AG09319 (cell line): ENCODE measurements at regions not wholly inside any gene's neighbourhood (a gene's known extent, or its start where the extent isn't known, plus 50 kb on each side); places are given as distances from the start of the nearest gene placed in this dataset.

Experiments
- DNase-seq: peaks from one replicate; pipeline ENCODE4 v3.0.0-alpha.2; 2010; ENCODE audit warnings: low read depth; ENCODE audit errors: extremely low read depth
- TF ChIP-seq, protein P1 (sequence below): IDR thresholded peaks from 2 replicates; pipeline ENCODE4 v1.5.1; 2011; ENCODE audit warnings: low read depth, mild to moderate bottlenecking, inconsistent platforms, low read length, moderate library complexity

DNA sequence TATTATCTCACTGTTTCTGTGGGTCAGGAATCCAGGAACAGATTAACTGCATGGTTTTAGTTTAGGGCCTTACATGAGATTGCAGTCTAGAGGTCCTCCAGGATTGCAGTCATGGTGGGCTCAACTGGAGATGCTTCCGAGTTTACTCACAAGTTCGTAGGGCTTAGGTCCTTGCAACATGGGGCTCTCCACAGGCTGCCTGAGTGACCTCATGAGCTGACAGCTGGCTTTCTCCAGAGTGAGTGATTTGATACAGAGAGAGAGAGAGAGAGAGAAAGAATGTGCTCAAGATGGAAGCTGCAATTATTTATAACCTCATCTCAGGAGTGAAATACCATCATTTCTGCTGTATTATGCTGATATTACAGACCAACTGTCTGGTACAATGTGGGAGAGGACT lies 168.9 kb downstream of the GPAT3 start:
- DNase-seq, result no peak
- TF ChIP-seq, protein P1, sequence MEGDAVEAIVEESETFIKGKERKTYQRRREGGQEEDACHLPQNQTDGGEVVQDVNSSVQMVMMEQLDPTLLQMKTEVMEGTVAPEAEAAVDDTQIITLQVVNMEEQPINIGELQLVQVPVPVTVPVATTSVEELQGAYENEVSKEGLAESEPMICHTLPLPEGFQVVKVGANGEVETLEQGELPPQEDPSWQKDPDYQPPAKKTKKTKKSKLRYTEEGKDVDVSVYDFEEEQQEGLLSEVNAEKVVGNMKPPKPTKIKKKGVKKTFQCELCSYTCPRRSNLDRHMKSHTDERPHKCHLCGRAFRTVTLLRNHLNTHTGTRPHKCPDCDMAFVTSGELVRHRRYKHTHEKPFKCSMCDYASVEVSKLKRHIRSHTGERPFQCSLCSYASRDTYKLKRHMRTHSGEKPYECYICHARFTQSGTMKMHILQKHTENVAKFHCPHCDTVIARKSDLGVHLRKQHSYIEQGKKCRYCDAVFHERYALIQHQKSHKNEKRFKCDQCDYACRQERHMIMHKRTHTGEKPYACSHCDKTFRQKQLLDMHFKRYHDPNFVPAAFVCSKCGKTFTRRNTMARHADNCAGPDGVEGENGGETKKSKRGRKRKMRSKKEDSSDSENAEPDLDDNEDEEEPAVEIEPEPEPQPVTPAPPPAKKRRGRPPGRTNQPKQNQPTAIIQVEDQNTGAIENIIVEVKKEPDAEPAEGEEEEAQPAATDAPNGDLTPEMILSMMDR, result no peak

DNA sequence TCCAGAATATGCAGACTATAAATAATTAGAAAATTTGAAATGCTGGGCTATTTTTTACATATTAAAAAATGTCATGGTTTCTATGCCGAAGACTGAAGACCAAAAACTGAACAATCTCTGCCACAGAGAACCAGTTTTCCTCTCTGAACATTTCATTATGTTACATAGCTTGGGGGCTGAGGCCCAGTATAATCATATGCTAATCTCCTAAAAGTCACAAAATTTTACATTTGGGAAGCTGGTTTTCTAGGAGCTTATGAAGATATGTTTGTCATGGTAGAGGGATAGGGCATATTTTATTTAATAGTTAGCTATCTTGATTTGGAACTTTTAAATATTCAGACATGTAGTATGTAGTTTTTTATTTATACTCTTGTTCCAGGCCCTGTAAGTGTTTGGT lies 167.8 kb downstream of the GPAT3 start:
- no peak for DNase-seq
- TF ChIP-seq, protein P1, result no peak

DNA sequence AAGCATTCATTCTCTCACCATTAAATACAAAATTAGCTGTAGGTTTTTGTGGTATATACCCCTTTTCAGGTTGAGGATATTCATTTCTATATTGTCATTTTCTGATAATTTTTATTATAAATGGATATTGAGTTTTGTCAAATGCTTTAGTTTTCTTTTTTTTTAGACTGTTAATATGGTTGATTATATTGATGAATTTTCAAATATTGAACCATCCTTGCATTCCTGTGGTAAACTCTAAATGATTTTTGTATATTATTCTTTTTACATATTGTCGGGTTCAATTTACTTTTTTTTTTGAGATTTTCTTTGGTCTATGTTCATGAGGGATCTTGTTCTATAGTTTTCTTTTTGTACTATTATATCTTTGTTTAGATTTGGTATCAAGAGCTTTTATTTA lies 165.1 kb downstream of the GPAT3 start:
- TF ChIP-seq, protein P1, result no peak
- no peak for DNase-seq

DNA sequence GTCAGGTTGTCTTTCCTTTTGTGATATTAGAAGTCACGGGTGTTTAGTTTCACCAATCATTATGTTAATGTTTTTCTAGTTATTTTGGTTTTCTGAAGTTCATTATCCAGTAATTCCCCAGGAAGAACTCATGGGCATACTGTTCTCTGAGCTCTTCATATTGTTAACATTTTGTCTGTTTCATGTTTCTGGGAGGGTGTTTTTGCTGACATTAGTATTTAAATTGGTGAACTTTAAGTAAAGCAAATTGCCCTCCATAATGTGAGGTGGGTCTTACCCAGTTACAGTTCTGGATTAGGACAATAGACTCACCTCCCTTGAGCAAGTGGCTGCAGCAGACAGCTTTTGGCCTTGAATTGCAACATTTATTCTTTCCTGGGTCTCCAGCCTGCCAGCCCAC lies 163.4 kb downstream of the GPAT3 start:
- no peak for DNase-seq

DNA sequence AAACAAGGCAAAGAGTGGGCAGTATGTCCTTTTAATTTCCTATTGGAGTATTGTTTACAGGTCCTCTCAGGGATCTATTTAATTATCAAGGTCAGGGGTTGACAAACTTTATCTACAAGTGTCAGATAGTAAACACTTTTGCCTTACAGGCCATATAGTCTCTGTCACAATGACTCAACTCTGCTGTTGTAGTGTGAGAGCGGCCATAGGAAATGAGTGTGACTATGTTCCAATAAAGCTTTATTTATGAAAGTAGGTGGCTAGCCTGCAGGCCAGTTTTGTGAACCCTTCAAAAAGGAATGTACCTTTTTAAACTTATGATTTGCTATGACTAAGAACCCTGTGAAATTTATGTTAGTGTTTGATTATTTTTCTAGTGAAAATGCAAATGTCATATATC lies 156.1 kb downstream of the GPAT3 start:
- TF ChIP-seq, protein P1, result no peak
- DNase-seq, result no peak

More for the DNA sequence above, 163.4 kb downstream of the GPAT3 start:
- TF ChIP-seq, protein P1, result no peak

DNA sequence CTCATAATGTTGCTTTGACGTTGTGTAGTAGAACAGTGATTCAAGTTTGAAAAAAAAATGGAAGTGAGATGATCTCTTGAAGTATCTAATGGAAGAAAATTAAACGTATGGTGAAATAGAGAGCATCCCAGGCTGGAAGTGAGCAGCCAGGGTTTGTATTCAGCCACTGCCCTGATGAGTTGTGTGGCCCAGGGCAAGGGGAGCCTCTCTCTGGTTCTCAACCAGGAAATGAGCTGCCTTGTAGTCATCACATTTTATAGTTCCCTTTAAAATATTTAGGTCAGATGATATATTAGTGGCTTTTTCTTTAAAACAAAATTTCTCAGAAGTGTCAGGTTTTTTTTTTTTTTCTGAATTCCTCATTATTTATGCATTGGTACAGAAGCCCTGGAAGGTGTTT lies 150.3 kb downstream of the GPAT3 start:
- DNase-seq, result no peak
- TF ChIP-seq, protein P1, result no peak

DNA sequence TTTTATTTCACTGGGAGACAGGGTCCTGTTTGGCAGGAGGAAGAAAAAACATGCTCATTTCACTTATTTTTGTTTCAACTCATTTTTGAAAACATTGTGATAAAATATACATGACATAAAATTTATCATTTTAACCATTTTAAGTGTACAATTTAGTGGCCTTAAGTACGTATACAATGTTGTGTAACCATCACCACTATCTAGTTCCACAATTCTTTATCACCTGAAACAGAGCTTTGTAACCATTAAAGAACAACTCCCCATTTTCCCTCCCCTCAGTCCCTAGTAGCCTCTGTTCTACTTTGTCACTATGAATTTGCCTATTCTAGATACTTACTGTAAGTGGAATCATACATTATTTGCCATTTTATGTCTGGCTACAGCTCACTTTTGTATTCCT lies 143.8 kb downstream of the GPAT3 start:
- DNase-seq, result no peak
- TF ChIP-seq, protein P1, result no peak
